Stimulated activated CD4-positive, alpha-beta T cell treated with anti-CD3 and anti-CD28 coated beads, Interleukin-15, amount 100 ng/mL, for 24 hours (primary cell): ENCODE measurements at regions not wholly inside any gene's neighbourhood (a gene's known extent, or its start where the extent isn't known, plus 50 kb on each side); places are given as distances from the start of the nearest gene placed in this dataset.

Source experiments
- DNase-seq: peaks from one replicate; pipeline ENCODE4 v3.0.0-alpha.2; 2020

- no peak for DNase-seq
Observed at GRCh38 chr12:126557659-126558058, 1492.4 kb downstream of the AACS start.

- no peak for DNase-seq
Observed at GRCh38 chr12:126558219-126558618, 1493.0 kb downstream of the AACS start.

GRCh38 chr12:126558810-126559209 is 1493.6 kb downstream of the AACS start:
- DNase-seq = no peak

- DNase-seq = no peak
Observed at GRCh38 chr12:126567016-126567415, 1501.8 kb downstream of the AACS start.

GRCh38 chr12:126569706-126570105 is 1504.5 kb downstream of the AACS start:
- DNase-seq = no peak

GRCh38 chr12:126570566-126570965 is 1505.3 kb downstream of the AACS start:
- DNase-seq = no peak

GRCh38 chr12:126572170-126572569 is 1506.9 kb downstream of the AACS start:
- DNase-seq = no peak

- DNase-seq = no peak
Observed at GRCh38 chr12:126581655-126582054, 1516.4 kb downstream of the AACS start.

- no peak for DNase-seq
Observed at GRCh38 chr12:126582231-126582630, 1517.0 kb downstream of the AACS start.

GRCh38 chr12:126588586-126589249 is 1523.5 kb downstream of the AACS start:
- DNase-seq = peak; percentile 50

GRCh38 chr12:126591533-126591932 is 1526.3 kb downstream of the AACS start:
- no peak for DNase-seq

- no peak for DNase-seq
Observed at GRCh38 chr12:126601184-126602170, 1536.2 kb downstream of the AACS start.

- no peak for DNase-seq
Observed at GRCh38 chr12:126602612-126603011, 1537.4 kb downstream of the AACS start.

- no peak for DNase-seq
Observed at GRCh38 chr12:126607157-126607556, 1541.9 kb downstream of the AACS start.

- no peak for DNase-seq
Observed at GRCh38 chr12:126607867-126608266, 1542.6 kb downstream of the AACS start.

- DNase-seq = no peak
Observed at GRCh38 chr12:126608607-126609175, 1543.5 kb downstream of the AACS start.

- DNase-seq = no peak
Observed at GRCh38 chr12:126616441-126616840, 1551.2 kb downstream of the AACS start.

GRCh38 chr12:126617312-126617711 is 1552.1 kb downstream of the AACS start:
- DNase-seq = peak; percentile 15

GRCh38 chr12:126627596-126627995 is 1562.4 kb downstream of the AACS start:
- DNase-seq = no peak

- DNase-seq = no peak
Observed at GRCh38 chr12:126636821-126637220, 1571.6 kb downstream of the AACS start.

- DNase-seq = no peak
Observed at GRCh38 chr12:126644236-126645020, 1579.2 kb downstream of the AACS start.

- DNase-seq = no peak
Observed at GRCh38 chr12:126648074-126648473, 1582.8 kb downstream of the AACS start.

- no peak for DNase-seq
Observed at GRCh38 chr12:126651133-126651532, 1585.9 kb downstream of the AACS start.
